A172 (cell line): ENCODE measurements at regions not wholly inside any gene's neighbourhood (a gene's known extent, or its start where the extent isn't known, plus 50 kb on each side); places are given as distances from the start of the nearest gene placed in this dataset.
"Not testable (repeated sequence)": the region's sequence is repeated elsewhere in the genome, so short reads cannot be mapped to it uniquely, and the experiment has no call there.

Experiments
- DNase-seq: peaks from one replicate; pipeline ENCODE4 v3.0.0-alpha.2; 2015; ENCODE audit warnings: low spot score

GRCh38 chr1:94303005-94303404 lies 65.6 kb upstream of the ARHGAP29 start:
- DNase-seq: no peak

- DNase-seq: no peak
Measured at GRCh38 chr1:94302497-94302896, 65.1 kb upstream of the ARHGAP29 start.

GRCh38 chr1:94301186-94301585 lies 63.8 kb upstream of the ARHGAP29 start:
- no peak for DNase-seq

GRCh38 chr1:94300731-94301130 lies 63.3 kb upstream of the ARHGAP29 start:
- DNase-seq: no peak

GRCh38 chr1:94299627-94300553 lies 62.5 kb upstream of the ARHGAP29 start:
- DNase-seq: peak; percentile 84

- no peak for DNase-seq
Measured at GRCh38 chr1:94298861-94299260, 61.5 kb upstream of the ARHGAP29 start.

GRCh38 chr1:94296018-94296417 lies 58.6 kb upstream of the ARHGAP29 start:
- peak; percentile 37 for DNase-seq

- DNase-seq: not testable (repeated sequence)
Measured at GRCh38 chr1:94292978-94293377, 55.6 kb upstream of the ARHGAP29 start.

GRCh38 chr1:94289244-94289643 lies 51.9 kb upstream of the ARHGAP29 start:
- not testable (repeated sequence) for DNase-seq
